Fibroblast of lung (primary cell): ENCODE measurements at regions not wholly inside any gene's neighbourhood (a gene's known extent, or its start where the extent isn't known, plus 50 kb on each side); places are given as distances from the start of the nearest gene placed in this dataset.

Experiments
- DNase-seq, 2 donors: peaks; one replicate each; pipeline versions ENCODE4 v3.0.0 to v3.0.0-alpha.2; 2010; ENCODE audit warnings: low read depth in 2 of 2
- H2AFZ ChIP-seq: 2 replicates; pipeline ENCODE4 v1.5.1; 2012; ENCODE audit warnings: low read length, control low read depth, inconsistent platforms
- H3K27ac ChIP-seq: 2 replicates; pipeline ENCODE4 v1.5.1; 2011; ENCODE audit warnings: low read length, control low read depth; ENCODE audit not compliant: insufficient read depth
- H3K27me3 ChIP-seq: 2 replicates; pipeline ENCODE4 v1.5.1; 2011; ENCODE audit warnings: mild to moderate bottlenecking, low read length; ENCODE audit not compliant: control insufficient read depth, insufficient read depth
- H3K36me3 ChIP-seq: 2 replicates; pipeline ENCODE4 v1.5.1; 2011; ENCODE audit warnings: low read length; ENCODE audit not compliant: control insufficient read depth, insufficient read depth
- H3K4me1 ChIP-seq: 2 replicates; pipeline ENCODE4 v1.5.1; 2011; ENCODE audit warnings: low read length; ENCODE audit not compliant: control insufficient read depth, insufficient read depth; ENCODE audit errors: extremely low read depth
- H3K4me2 ChIP-seq: 2 replicates; pipeline ENCODE4 v1.5.1; 2011; ENCODE audit warnings: low read length, control low read depth; ENCODE audit not compliant: insufficient read depth; ENCODE audit errors: extremely low read depth
- H3K4me3 ChIP-seq, 4 experiments: fragments of 200-600 bp in 1 of 4; sonication (generic) in 1 of 4; replicated peaks in 1 of 4; 2 replicates each; pipeline ENCODE4 v1.5.1; 2011 to 2016; ENCODE audit warnings: low read length in 4 of 4, low read depth in 3 of 4, mild to moderate bottlenecking in 3 of 4, control low read depth in 2 of 4, inconsistent platforms in 1 of 4, mixed read lengths in 1 of 4; ENCODE audit not compliant: insufficient read depth in 1 of 4; ENCODE audit errors: control extremely low read depth in 1 of 4
- H3K79me2 ChIP-seq: 2 replicates; pipeline ENCODE4 v1.5.1; 2012; ENCODE audit warnings: mild to moderate bottlenecking, low read length, inconsistent platforms; ENCODE audit not compliant: control insufficient read depth, insufficient read depth
- H3K9ac ChIP-seq: 2 replicates; pipeline ENCODE4 v1.5.1; 2011; ENCODE audit warnings: mild to moderate bottlenecking, low read length, control low read depth; ENCODE audit not compliant: insufficient read depth
- H3K9me3 ChIP-seq: 2 replicates; pipeline ENCODE4 v1.5.1; 2012; ENCODE audit warnings: low read depth, low read length; ENCODE audit not compliant: control insufficient read depth, insufficient read depth
- H4K20me1 ChIP-seq: 2 replicates; pipeline ENCODE4 v1.5.1; 2011; ENCODE audit warnings: low read length; ENCODE audit not compliant: control insufficient read depth, insufficient read depth; ENCODE audit errors: extremely low read depth
- EZH2 ChIP-seq: IDR thresholded peaks from 2 replicates; pipeline ENCODE4 v1.5.1; 2012; ENCODE audit warnings: low read length, control low read depth, mild to moderate bottlenecking; ENCODE audit errors: missing control alignments
- TF ChIP-seq, protein P1 (sequence below), 2 donors: IDR thresholded peaks in 1 of 2; conservative IDR thresholded peaks in 1 of 2; 1 replicate in 1 of 2; 2 replicates in 1 of 2; pipeline ENCODE4 v1.5.1; 2011 to 2012; ENCODE audit warnings: low read length in 2 of 2, control low read depth in 1 of 2, inconsistent platforms in 1 of 2, low read depth in 1 of 2, mild to moderate bottlenecking in 1 of 2

- Histone ChIP-seq H3K27ac (no peak overlapping the region), H3K9me3 (no peaks in the 10 kb centered on the region), H3K36me3 (no peaks in the 10 kb centered on the region), H3K4me2 (no peak overlapping the region), H3K27me3 (no peaks in the 10 kb centered on the region), H3K79me2 (no peaks in the 10 kb centered on the region), H3K9ac (no peak overlapping the region), H3K4me1 (no peaks in the 10 kb centered on the region), H2AFZ (no peak overlapping the region), H3K4me3 (no peak overlapping the region), H4K20me1 (no peaks in the 10 kb centered on the region)
- TF ChIP-seq, protein P1, sequence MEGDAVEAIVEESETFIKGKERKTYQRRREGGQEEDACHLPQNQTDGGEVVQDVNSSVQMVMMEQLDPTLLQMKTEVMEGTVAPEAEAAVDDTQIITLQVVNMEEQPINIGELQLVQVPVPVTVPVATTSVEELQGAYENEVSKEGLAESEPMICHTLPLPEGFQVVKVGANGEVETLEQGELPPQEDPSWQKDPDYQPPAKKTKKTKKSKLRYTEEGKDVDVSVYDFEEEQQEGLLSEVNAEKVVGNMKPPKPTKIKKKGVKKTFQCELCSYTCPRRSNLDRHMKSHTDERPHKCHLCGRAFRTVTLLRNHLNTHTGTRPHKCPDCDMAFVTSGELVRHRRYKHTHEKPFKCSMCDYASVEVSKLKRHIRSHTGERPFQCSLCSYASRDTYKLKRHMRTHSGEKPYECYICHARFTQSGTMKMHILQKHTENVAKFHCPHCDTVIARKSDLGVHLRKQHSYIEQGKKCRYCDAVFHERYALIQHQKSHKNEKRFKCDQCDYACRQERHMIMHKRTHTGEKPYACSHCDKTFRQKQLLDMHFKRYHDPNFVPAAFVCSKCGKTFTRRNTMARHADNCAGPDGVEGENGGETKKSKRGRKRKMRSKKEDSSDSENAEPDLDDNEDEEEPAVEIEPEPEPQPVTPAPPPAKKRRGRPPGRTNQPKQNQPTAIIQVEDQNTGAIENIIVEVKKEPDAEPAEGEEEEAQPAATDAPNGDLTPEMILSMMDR (conservative IDR thresholded peaks at IDR 0.05 in 1 of 2, IDR thresholded peaks at IDR 0.05 in 1 of 2; ENCODE audit: low read depth in 1 of 2, low read length in 2 of 2) = no peak
- TF ChIP-seq EZH2 = no peak
- no peak for DNase-seq
Measured at GRCh38 chr1:29827237-29827750, 591.0 kb downstream of the PTPRU start.

DNA sequence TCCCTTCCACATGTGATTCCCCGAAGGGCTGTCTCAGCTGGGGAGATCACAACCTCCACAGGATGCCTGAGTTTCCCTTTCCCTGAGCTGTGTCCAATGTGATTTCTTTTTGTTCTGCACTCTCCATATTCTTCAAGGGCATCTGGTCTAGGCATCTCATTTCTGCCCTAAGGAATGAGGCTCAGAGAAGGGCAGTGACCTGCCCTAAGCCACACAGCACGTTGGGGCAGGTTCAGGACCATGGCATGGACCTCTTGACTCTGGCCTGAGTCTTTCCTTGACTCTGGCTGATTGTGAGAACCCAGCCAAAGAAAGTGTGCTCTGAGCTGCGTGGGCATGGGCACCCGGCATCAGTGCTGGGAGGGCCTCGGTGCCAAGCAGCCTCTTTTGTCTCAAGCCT lies 590.3 kb downstream of the PTPRU start:
- no peak for DNase-seq
- H3K9me3 ChIP-seq = no peaks in the 10 kb centered on the region
- TF ChIP-seq EZH2 = no peak
- H3K9ac ChIP-seq = no peak overlapping the region
- H3K4me1 ChIP-seq = no peaks in the 10 kb centered on the region
- H3K4me3 ChIP-seq = no peak overlapping the region
- H3K27me3 ChIP-seq = no peaks in the 10 kb centered on the region
- no peaks in the 10 kb centered on the region for H4K20me1 ChIP-seq
- H2AFZ ChIP-seq = no peak overlapping the region
- H3K27ac ChIP-seq = no peak overlapping the region
- H3K79me2 ChIP-seq = no peaks in the 10 kb centered on the region
- no peaks in the 10 kb centered on the region for H3K36me3 ChIP-seq
- no peak overlapping the region for H3K4me2 ChIP-seq

DNA sequence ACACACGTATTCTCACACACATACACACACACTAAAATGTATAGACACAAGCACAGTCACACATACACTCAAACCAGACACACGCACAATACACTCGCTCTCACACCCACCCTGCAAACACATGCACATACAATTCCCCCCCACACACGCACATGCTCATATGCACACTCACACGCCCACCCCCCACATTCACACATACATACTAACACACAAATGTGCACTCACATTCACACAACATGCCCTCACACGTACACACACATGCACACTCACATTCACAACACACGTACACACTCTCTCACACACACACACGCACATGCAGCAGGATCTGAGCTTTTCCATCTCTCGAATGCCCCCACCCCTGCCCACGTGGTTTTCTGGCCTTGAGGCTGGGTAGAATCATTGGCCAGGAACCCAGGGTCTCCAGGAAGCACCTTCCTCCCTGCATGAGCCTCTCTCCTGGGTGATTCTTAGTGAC lies 589.7 kb downstream of the PTPRU start:
- Histone ChIP-seq H3K4me2 (no peak overlapping the region), H3K4me1 (no peaks in the 10 kb centered on the region), H2AFZ (no peak overlapping the region), H3K9ac (no peak overlapping the region), H3K4me3 (no peak overlapping the region), H3K27me3 (no peaks in the 10 kb centered on the region), H3K27ac (no peak overlapping the region), H3K79me2 (no peaks in the 10 kb centered on the region), H3K36me3 (no peaks in the 10 kb centered on the region), H4K20me1 (no peaks in the 10 kb centered on the region), H3K9me3 (no peaks in the 10 kb centered on the region)
- no peak for DNase-seq
- no peak for TF ChIP-seq EZH2
- TF ChIP-seq, protein P1 (conservative IDR thresholded peaks at IDR 0.05 in 1 of 2, IDR thresholded peaks at IDR 0.05 in 1 of 2; ENCODE audit: low read depth in 1 of 2, low read length in 2 of 2) = no peak
